Ovary (tissue), 3 donors: ENCODE measurements at regions not wholly inside any gene's neighbourhood (a gene's known extent, or its start where the extent isn't known, plus 50 kb on each side); places are given as distances from the start of the nearest gene placed in this dataset.

Experiments used
- CTCF ChIP-seq, 3 donors: fragments of 450-650 bp in 2 of 3; fragments of 200-600 bp in 1 of 3; IDR thresholded peaks; one replicate each; pipeline versions ENCODE4 v1.5.1 to v1.8.0; 2016 to 2022; ENCODE audit warnings: antibody characterized with exemption in 3 of 3, mild to moderate bottlenecking in 1 of 3
- EP300 ChIP-seq: sonication (generic); formaldehyde crosslinking; IDR thresholded peaks from one replicate; pipeline ENCODE4 v1.6.1; 2017; ENCODE audit warnings: antibody characterized with exemption
- POLR2A ChIP-seq: fragments of 450-650 bp; IDR thresholded peaks from one replicate; pipeline ENCODE4 v1.6.1; 2017; ENCODE audit warnings: antibody characterized with exemption, mild to moderate bottlenecking, moderate library complexity
- donor health status: DM: no; HTN: no; CAD: no.

- TF ChIP-seq CTCF (IDR thresholded peaks at IDR 0.05) (no peak), POLR2A (no peak), EP300 (no peak)
Observed at GRCh38 chr4:181162266-181162665, 1080.9 kb upstream of the TENM3 start.
